GM06990 (cell line): ENCODE measurements at regions not wholly inside any gene's neighbourhood (a gene's known extent, or its start where the extent isn't known, plus 50 kb on each side); places are given as distances from the start of the nearest gene placed in this dataset.

Experiments used
- DNase-seq: peaks from one replicate; pipeline ENCODE4 v3.0.0-alpha.2; 2011; ENCODE audit not compliant: insufficient read length; ENCODE audit errors: extremely low read depth
- H3K27me3 ChIP-seq: replicated peaks from 2 replicates; pipeline ENCODE4 v1.6.0; 2011; ENCODE audit warnings: low read length; ENCODE audit not compliant: control insufficient read depth, insufficient read depth
- H3K36me3 ChIP-seq: 2 replicates; pipeline ENCODE4 v1.5.1; 2011; ENCODE audit warnings: low read length; ENCODE audit not compliant: control insufficient read depth, insufficient read depth
- H3K4me3 ChIP-seq: replicated peaks from 2 replicates; pipeline ENCODE4 v1.5.1; 2011; ENCODE audit warnings: low read depth, mild to moderate bottlenecking, control low read depth, low read length
- TF ChIP-seq, protein P1 (sequence below): IDR thresholded peaks from 2 replicates; pipeline ENCODE4 v1.5.1; 2011; ENCODE audit warnings: low read length, control low read depth, mild to moderate bottlenecking, inconsistent platforms; ENCODE audit not compliant: insufficient read depth, poor library complexity, severe bottlenecking

DNA sequence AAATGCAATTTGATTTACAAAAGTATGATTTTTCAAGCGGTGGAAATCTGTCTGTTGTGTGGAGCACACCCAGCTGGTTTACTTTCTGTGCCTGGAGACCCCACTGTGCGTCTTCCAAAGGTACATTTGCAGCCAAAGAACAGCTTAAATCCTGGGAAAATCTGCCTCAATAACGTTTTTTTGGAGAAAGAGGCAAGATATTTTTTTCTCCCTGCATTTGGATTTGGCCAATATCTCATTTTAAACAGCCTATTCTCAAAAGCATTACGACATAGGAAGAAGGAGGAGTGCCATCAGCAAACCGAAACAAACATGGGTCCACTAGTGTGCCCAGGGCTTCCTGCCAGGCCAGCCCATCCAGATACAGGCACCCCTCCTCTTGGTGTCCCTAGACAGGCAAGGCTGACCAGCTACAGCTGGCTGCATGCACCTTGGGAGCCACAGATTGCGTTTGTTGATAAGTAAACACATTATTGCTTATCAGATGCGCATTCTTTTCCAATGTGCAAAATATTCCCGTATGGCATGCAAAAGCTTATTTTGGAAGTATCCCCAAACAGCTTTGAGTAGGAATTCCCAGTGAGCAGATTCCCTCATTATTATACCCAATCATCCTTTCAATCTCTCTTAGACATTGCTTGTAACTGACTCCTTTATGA lies 184.5 kb upstream of the MARCKS start:
- no peak for DNase-seq
- Histone ChIP-seq H3K27me3 (no peaks in the 10 kb centered on the region), H3K4me3 (no peak overlapping the region), H3K36me3 (no peaks in the 10 kb centered on the region)
- TF ChIP-seq, protein P1, sequence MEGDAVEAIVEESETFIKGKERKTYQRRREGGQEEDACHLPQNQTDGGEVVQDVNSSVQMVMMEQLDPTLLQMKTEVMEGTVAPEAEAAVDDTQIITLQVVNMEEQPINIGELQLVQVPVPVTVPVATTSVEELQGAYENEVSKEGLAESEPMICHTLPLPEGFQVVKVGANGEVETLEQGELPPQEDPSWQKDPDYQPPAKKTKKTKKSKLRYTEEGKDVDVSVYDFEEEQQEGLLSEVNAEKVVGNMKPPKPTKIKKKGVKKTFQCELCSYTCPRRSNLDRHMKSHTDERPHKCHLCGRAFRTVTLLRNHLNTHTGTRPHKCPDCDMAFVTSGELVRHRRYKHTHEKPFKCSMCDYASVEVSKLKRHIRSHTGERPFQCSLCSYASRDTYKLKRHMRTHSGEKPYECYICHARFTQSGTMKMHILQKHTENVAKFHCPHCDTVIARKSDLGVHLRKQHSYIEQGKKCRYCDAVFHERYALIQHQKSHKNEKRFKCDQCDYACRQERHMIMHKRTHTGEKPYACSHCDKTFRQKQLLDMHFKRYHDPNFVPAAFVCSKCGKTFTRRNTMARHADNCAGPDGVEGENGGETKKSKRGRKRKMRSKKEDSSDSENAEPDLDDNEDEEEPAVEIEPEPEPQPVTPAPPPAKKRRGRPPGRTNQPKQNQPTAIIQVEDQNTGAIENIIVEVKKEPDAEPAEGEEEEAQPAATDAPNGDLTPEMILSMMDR = no peak

DNA sequence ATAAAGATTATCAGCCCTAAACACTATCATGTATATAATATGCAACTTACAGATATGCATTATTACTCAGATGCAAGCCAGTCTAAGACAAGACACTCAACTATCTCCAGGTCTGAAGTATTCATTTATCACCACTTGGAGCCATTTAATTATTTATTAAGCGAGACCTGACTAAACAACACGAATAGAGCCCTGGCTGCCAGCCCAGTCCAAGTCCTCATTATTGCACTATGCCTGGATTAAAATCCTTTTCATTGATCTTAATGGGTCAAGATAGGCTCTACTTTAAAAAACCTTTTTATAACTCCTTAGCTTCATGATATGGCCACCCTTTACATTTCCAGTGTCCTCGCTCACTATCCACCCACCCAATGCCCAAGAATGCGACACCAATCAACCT lies 183.1 kb upstream of the MARCKS start:
- no peak overlapping the region for H3K4me3 ChIP-seq
- TF ChIP-seq, protein P1 = no peak
- no peaks in the 10 kb centered on the region for H3K36me3 ChIP-seq
- no peaks in the 10 kb centered on the region for H3K27me3 ChIP-seq
- DNase-seq = no peak

DNA sequence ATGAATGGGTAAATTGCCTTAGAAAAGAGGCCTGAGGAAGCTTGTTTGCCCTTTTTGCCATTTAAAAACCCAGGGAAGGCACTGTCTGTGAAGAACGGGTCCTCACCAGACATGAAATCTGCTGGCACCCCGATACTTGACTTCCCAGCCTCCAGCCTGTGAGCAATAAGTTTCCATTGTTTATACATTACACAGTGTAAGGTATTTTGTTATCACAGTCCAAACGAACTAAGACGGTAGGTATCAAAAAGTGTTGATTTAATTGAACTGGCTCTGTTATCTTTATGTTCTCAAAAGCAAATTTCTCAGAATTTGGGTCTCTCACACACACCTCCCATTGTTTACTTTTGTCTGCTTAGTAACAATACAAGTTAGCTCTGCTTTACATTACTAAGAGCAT lies 181.1 kb upstream of the MARCKS start:
- TF ChIP-seq, protein P1 = no peak

DNA sequence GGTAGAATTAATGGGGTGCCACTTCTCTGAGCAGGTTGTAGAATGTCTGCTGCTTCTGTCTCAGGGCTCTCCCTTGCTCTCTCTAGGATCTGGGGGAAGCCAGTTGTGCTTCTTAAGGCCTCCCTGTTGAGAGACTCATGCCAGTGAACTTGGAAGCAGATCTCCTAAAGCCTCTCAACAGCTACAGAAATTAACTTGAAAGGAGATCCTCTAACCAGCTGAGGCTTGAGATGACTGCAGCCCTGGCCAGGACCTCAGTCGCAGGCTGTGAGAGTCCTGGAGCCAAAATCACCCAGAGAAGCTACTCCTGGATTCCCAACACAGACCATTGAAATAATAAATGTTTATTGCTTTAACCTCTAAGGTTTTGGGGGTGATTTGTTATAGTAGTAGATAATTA lies 180.2 kb upstream of the MARCKS start:
- TF ChIP-seq, protein P1 = no peak
- no peaks in the 10 kb centered on the region for H3K36me3 ChIP-seq
- no peaks in the 10 kb centered on the region for H3K27me3 ChIP-seq
- DNase-seq = no peak
- H3K4me3 ChIP-seq = no peak overlapping the region

More for the DNA sequence above, 181.1 kb upstream of the MARCKS start:
- H3K27me3 ChIP-seq = no peaks in the 10 kb centered on the region
- no peak overlapping the region for H3K4me3 ChIP-seq
- H3K36me3 ChIP-seq = no peaks in the 10 kb centered on the region
- DNase-seq = no peak

DNA sequence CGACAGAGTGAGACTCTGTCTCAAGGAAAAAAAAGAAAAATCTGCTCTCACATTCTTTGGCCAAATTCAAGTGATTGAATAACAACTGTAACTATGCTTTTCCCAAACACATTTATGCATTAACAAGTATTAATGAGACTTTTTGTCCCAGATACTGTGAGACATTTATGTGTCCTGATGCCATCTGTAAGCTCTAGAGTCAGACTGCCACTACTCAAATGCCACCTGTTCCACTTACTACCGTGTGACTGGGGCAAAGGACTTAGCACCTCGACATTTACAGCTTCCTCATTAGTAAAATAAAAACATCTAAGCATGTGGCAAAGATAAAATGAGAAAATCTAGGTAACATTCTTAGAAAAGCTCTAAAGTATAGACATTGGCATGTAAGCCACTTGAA lies 178.1 kb upstream of the MARCKS start:
- H3K27me3 ChIP-seq = no peaks in the 10 kb centered on the region
- no peak overlapping the region for H3K4me3 ChIP-seq
- no peaks in the 10 kb centered on the region for H3K36me3 ChIP-seq
- TF ChIP-seq, protein P1 = no peak
- DNase-seq = no peak

DNA sequence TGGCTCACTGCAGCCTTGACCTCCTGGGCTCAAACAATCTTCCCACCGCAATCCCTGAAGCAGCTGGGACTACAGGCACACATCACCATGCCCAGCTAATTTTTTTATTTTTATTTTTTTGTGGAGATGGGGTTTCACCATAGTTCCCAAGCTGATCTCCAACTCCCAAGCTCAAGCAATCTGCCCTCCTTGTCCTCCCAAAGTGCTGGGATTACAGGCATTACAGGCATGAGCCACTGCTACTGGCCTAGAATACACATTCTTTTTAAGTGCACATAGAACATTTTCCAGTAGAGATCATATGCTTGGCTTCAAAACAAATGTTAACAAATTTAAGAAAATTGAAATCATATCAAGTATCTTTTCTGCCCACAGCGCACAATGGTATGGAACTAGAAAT lies 176.8 kb upstream of the MARCKS start:
- Histone ChIP-seq H3K36me3 (no peaks in the 10 kb centered on the region), H3K27me3 (no peaks in the 10 kb centered on the region), H3K4me3 (no peak overlapping the region)
- TF ChIP-seq, protein P1 = no peak
- no peak for DNase-seq
